AG10803 (cell line): ENCODE measurements at regions not wholly inside any gene's neighbourhood (a gene's known extent, or its start where the extent isn't known, plus 50 kb on each side); places are given as distances from the start of the nearest gene placed in this dataset.
"Not testable (repeated sequence)": the region's sequence is repeated elsewhere in the genome, so short reads cannot be mapped to it uniquely, and the experiment has no call there.

Experiments
- DNase-seq: peaks from one replicate; pipeline ENCODE4 v3.0.0; 2010; ENCODE audit warnings: low read depth
- H3K4me3 ChIP-seq: 2 replicates; pipeline ENCODE4 v1.5.1; 2011; ENCODE audit warnings: mild to moderate bottlenecking, low read length, control low read depth
- CTCF ChIP-seq: conservative IDR thresholded peaks from 2 replicates; pipeline ENCODE4 v1.5.1; 2011; ENCODE audit warnings: mild to moderate bottlenecking, low read length, control low read depth, inconsistent platforms

- DNase-seq, result no peak
- TF ChIP-seq CTCF, result no peak
- no peak overlapping the region for H3K4me3 ChIP-seq
Observed at GRCh38 chr18:39232490-39232889, 1666.9 kb upstream of the CELF4 start.

DNA sequence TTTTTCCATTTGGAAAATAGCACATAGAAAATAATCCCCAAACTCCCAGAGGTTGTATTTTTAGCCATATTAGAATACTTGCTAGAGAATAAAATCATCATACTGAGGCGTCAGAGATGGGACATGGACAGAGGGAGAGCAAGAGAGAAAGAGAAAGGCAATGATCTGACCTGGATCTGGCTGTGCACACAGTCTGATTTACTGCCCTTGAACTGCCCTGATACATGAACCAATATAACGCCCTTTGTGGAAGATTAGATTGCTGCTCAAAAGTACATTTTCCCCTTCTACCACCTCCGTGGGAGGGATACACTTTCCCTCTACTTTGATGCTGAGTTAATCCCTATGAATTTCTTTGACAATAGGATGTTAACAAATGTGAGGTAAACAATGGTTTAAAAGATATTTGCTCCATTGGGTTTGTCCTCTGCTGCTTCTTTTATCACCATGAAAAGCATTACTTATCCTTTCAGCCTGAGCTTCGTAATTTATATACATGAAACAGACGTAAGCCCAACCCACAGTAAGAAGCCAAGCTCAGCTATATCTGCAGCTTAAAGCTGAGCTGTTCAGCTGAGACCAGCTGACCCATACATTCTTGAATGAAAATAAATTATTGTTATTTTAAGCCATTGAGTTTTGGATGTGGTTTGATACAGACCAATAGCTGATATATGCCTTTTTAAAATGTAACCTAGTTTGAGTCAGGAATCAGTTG lies 1664.6 kb upstream of the CELF4 start:
- no peak for DNase-seq
- H3K4me3 ChIP-seq, result no peak overlapping the region
- TF ChIP-seq CTCF, result no peak

DNA sequence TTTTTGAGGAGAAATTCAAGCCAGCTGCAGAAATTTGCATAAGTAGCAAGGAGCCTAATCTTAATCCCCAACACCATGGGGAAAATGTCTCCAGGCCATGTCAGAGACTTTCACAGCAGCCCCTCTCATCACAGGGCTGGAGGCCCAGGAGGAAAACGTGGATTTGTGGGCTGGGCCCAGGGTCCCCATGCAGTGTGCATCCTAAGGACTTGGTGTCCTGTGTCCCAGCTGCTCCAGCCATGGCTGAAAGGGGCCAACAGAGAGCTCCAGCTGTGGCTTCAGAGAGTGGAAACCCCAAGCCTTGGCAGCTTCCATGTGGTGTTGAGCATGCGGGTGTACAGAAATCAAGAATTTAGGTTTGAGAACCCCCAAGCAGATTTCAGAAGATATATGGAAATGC lies 1662.2 kb upstream of the CELF4 start:
- not testable (repeated sequence) for DNase-seq, H3K4me3 ChIP-seq

DNA sequence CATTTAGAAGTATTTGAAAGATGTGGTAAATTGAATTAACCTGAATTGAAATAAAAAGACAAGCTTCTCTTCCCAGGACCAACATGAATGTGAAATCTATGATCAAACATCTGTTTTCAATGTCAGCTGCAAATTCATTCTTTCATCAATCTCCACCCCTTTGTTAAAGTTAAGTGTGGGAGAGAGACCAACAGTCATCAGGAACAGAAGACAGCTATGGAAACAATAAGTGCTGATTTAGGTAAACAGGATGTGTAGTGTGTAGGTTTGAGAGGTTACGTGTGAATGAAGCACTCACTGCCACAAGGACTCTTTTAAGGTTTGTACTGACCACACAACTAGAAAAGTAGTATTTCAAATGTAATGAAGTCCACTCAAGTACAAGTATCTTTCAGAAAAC lies 1659.8 kb upstream of the CELF4 start:
- no peak for TF ChIP-seq CTCF
- no peak overlapping the region for H3K4me3 ChIP-seq
- DNase-seq, result no peak

GRCh38 chr18:39223283-39223682 lies 1657.7 kb upstream of the CELF4 start:
- TF ChIP-seq CTCF, result no peak
- no peak for DNase-seq
- no peak overlapping the region for H3K4me3 ChIP-seq

GRCh38 chr18:39215920-39216319 lies 1650.3 kb upstream of the CELF4 start:
- no peak for TF ChIP-seq CTCF
- no peak overlapping the region for H3K4me3 ChIP-seq
- DNase-seq, result no peak

GRCh38 chr18:39211461-39211860 lies 1645.9 kb upstream of the CELF4 start:
- no peak overlapping the region for H3K4me3 ChIP-seq
- no peak for DNase-seq
- no peak for TF ChIP-seq CTCF

GRCh38 chr18:39209173-39209572 lies 1643.6 kb upstream of the CELF4 start:
- H3K4me3 ChIP-seq, result no peak overlapping the region
- TF ChIP-seq CTCF, result no peak
- DNase-seq, result no peak
